CD14-positive monocyte (primary cell): ENCODE measurements at regions not wholly inside any gene's neighbourhood (a gene's known extent, or its start where the extent isn't known, plus 50 kb on each side); places are given as distances from the start of the nearest gene placed in this dataset.

Source experiments
- DNase-seq, 3 donors: peaks; one replicate each; pipeline ENCODE4 v3.0.0-alpha.2; 2011 to 2022
- H2AFZ ChIP-seq: 2 replicates; pipeline ENCODE4 v1.6.0; 2012; ENCODE audit warnings: mild to moderate bottlenecking, low read depth, low read length, inconsistent platforms; ENCODE audit not compliant: insufficient read depth, poor library complexity, severe bottlenecking
- H3K27ac ChIP-seq, 2 donors: 1 replicate in 1 of 2; 2 replicates in 1 of 2; pipeline ENCODE4 v1.5.1; 2012 to 2013; ENCODE audit warnings: low read length in 2 of 2, control low read depth in 1 of 2, inconsistent platforms in 1 of 2, low read depth in 1 of 2, mild to moderate bottlenecking in 1 of 2
- H3K27me3 ChIP-seq, 2 donors: one replicate each; pipeline versions ENCODE4 v1.6.0 to v1.6.1; 2011 to 2013; ENCODE audit warnings: low read length in 2 of 2; ENCODE audit not compliant: control insufficient read depth in 2 of 2, insufficient read depth in 2 of 2
- H3K36me3 ChIP-seq, 2 donors: replicated peaks in 1 of 2; 1 replicate in 1 of 2; 2 replicates in 1 of 2; pipeline versions ENCODE4 v1.5.1 to v1.6.1; 2012 to 2013; ENCODE audit warnings: low read length in 2 of 2, control low read depth in 1 of 2, inconsistent platforms in 1 of 2, mild to moderate bottlenecking in 1 of 2; ENCODE audit not compliant: insufficient read depth in 2 of 2, control insufficient read depth in 1 of 2
- H3K4me1 ChIP-seq, 2 donors: 1 replicate in 1 of 2; 2 replicates in 1 of 2; pipeline versions ENCODE4 v1.5.1 to v1.6.1; 2012 to 2013; ENCODE audit warnings: low read length in 2 of 2, control low read depth in 1 of 2, inconsistent platforms in 1 of 2, mild to moderate bottlenecking in 1 of 2, moderate library complexity in 1 of 2; ENCODE audit not compliant: insufficient read depth in 2 of 2, control insufficient read depth in 1 of 2
- H3K4me2 ChIP-seq: replicated peaks from 2 replicates; pipeline ENCODE3; 2012; ENCODE audit warnings: low read length, moderate library complexity, mild to moderate bottlenecking; ENCODE audit not compliant: poor library complexity, severe bottlenecking; ENCODE audit errors: extremely low read depth
- H3K4me3 ChIP-seq, 3 experiments: fragments of 200-600 bp in 1 of 3; sonication (generic) in 1 of 3; replicated peaks in 1 of 3; 1 replicate in 2 of 3; 2 replicates in 1 of 3; pipeline ENCODE4 v1.5.1; 2011 to 2013; ENCODE audit warnings: low read length in 3 of 3, mild to moderate bottlenecking in 3 of 3, control low read depth in 2 of 3, low read depth in 2 of 3, inconsistent platforms in 1 of 3, moderate library complexity in 1 of 3
- H3K79me2 ChIP-seq: 2 replicates; pipeline ENCODE4 v1.6.0; 2012; ENCODE audit warnings: mild to moderate bottlenecking, control low read depth, inconsistent platforms, low read length, moderate library complexity; ENCODE audit not compliant: insufficient read depth
- H3K9ac ChIP-seq: 2 replicates; pipeline ENCODE4 v1.6.0; 2017; ENCODE audit warnings: low read length, mild to moderate bottlenecking; ENCODE audit not compliant: insufficient read depth, poor library complexity, severe bottlenecking
- H3K9me3 ChIP-seq, 2 donors: replicated peaks in 1 of 2; 1 replicate in 1 of 2; 2 replicates in 1 of 2; pipeline versions ENCODE4 v1.5.1 to v1.6.1; 2012 to 2013; ENCODE audit warnings: low read length in 2 of 2, control low read depth in 1 of 2; ENCODE audit not compliant: control insufficient read depth in 1 of 2, insufficient read depth in 1 of 2
- H4K20me1 ChIP-seq: 2 replicates; pipeline ENCODE4 v1.6.0; 2012; ENCODE audit warnings: mild to moderate bottlenecking, low read length, control low read depth, moderate library complexity; ENCODE audit not compliant: insufficient read depth
- H3K27ac Mint-ChIP-seq, 7 donors: one replicate each; pipeline ENCODE4 v1.8.0; 2020; ENCODE audit warnings: mild to moderate bottlenecking in 7 of 7, mixed read lengths in 7 of 7, moderate library complexity in 6 of 7, inconsistent platforms in 2 of 7
- H3K27me3 Mint-ChIP-seq, 3 donors: one replicate each; pipeline ENCODE4 v1.8.0; 2021 to 2022; ENCODE audit warnings: low read depth in 3 of 3, mild to moderate bottlenecking in 3 of 3, mixed read lengths in 3 of 3, moderate library complexity in 3 of 3, inconsistent platforms in 1 of 3
- H3K36me3 Mint-ChIP-seq, 2 donors: one replicate each; pipeline ENCODE4 v1.8.0; 2020; ENCODE audit warnings: mixed read lengths in 2 of 2, inconsistent platforms in 1 of 2, mild to moderate bottlenecking in 1 of 2
- H3K4me1 Mint-ChIP-seq: one replicate; pipeline ENCODE4 v1.8.0; 2020; ENCODE audit warnings: mild to moderate bottlenecking, mixed read lengths
- H3K4me3 Mint-ChIP-seq, 2 donors: one replicate each; pipeline ENCODE4 v1.8.0; 2020; ENCODE audit warnings: mild to moderate bottlenecking in 2 of 2, mixed read lengths in 2 of 2, moderate library complexity in 1 of 2
- H3K9me3 Mint-ChIP-seq, 7 donors: one replicate each; pipeline ENCODE4 v1.8.0; 2020 to 2022; ENCODE audit warnings: mixed read lengths in 7 of 7, mild to moderate bottlenecking in 6 of 7, moderate library complexity in 6 of 7, inconsistent platforms in 2 of 7
- CTCF ChIP-seq: fragments of 200-600 bp; IDR thresholded peaks from one replicate; pipeline ENCODE4 v1.8.0; 2022; ENCODE audit warnings: antibody characterized with exemption, mild to moderate bottlenecking
- WGBS: methylation state at CpG from one replicate; pipeline ENCODE4 v1.1.5; 2013; ENCODE audit warnings: missing lambda C conversion rate; ENCODE audit not compliant: insufficient coverage; 5-methylcytosine and 5-hydroxymethylcytosine counted together
- intact Hi-C, 2 donors: fragments of 100-400 bp; cut with micrococcal nuclease; formaldehyde crosslinking; loops; one replicate each; pipeline versions ENCODE4 v1.15.0 to v1.15.1; 2023

GRCh38 chr6:50962213-50962759, 143.6 kb downstream of the TFAP2B start:
- no peak for TF ChIP-seq CTCF
- intact Hi-C loops: no loop called here
- Histone ChIP-seq H4K20me1 (no peaks in the 10 kb centered on the region), H3K79me2 (no peaks in the 10 kb centered on the region), H3K36me3 (no peaks in the 10 kb centered on the region), H3K27me3 (no peaks in the 10 kb centered on the region), H3K4me3 (peak overlapping the region in 1 of 3 experiments; percentile 21), H3K27ac (peak overlapping the region in 1 of 2 donors; percentile 42), H3K4me2 (peak overlapping the region; percentile 12), H3K9me3 (no peaks in the 10 kb centered on the region), H3K9ac (no peak overlapping the region), H3K4me1 (peaks cover 25% of the 10 kb centered on the region in 2 donors), H2AFZ (peak overlapping the region; percentile 33)
- H3K9me3 Mint-ChIP-seq: no peaks in the 10 kb centered on the region
- H3K27ac Mint-ChIP-seq: no peak overlapping the region
- DNase-seq: peak in 1 of 3 donors; percentile 4
- H3K4me1 Mint-ChIP-seq: peaks cover 2% of the 10 kb centered on the region
- H3K27me3 Mint-ChIP-seq: peaks cover 0 to 3% (median 1%) of the 10 kb centered on the region in 3 donors
- no peak overlapping the region for H3K4me3 Mint-ChIP-seq
- no peaks in the 10 kb centered on the region for H3K36me3 Mint-ChIP-seq

DNA sequence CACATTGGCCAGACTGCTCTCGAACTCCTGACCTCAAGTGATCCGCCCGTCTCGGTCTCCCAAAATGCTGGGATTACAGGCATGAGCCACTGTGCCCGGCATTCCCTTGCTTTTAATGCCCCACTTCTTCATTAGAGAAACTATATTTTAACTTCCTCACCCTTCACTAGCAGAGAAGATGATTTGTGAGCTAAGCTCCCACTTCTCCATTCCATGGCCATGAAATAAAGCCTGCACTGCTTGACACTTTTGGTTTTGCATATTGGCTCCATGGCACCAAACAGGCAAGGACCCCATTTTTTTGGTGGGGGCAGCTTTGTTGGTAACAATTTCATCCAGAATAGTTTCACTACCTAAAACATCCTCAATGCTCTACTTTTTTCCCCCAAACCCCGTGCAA, 145.3 kb downstream of the TFAP2B start:
- H3K27me3 ChIP-seq: no peaks in the 10 kb centered on the region
- intact Hi-C loops: no loop called here
- H3K4me3 ChIP-seq: no peak overlapping the region
- Mint-ChIP-seq H3K4me1 (peaks cover 2% of the 10 kb centered on the region), H3K27me3 (peaks cover 0 to 3% (median 1%) of the 10 kb centered on the region in 3 donors), H3K36me3 (no peaks in the 10 kb centered on the region), H3K27ac (peak overlapping the region in 1 of 7 donors; percentile 14), H3K4me3 (no peak overlapping the region), H3K9me3 (no peaks in the 10 kb centered on the region)
- no peaks in the 10 kb centered on the region for H3K9me3 ChIP-seq
- WGBS: 63% methylated on average over 4 of the region's 6 CpGs
- no peak overlapping the region for H3K9ac ChIP-seq
- H3K79me2 ChIP-seq: no peaks in the 10 kb centered on the region
- H3K27ac ChIP-seq: no peak overlapping the region
- no peak for TF ChIP-seq CTCF
- no peak overlapping the region for H2AFZ ChIP-seq
- H4K20me1 ChIP-seq: no peaks in the 10 kb centered on the region
- H3K4me1 ChIP-seq: peaks cover 25% of the 10 kb centered on the region in 2 donors
- no peak for DNase-seq
- H3K36me3 ChIP-seq: no peaks in the 10 kb centered on the region
- H3K4me2 ChIP-seq: no peak overlapping the region
